GM12878 (cell line): ENCODE measurements at regions not wholly inside any gene's neighbourhood (a gene's known extent, or its start where the extent isn't known, plus 50 kb on each side); places are given as distances from the start of the nearest gene placed in this dataset.

Experiments
- ATAC-seq: fragments of 200-7000 bp; cut with Tn5 transposase; 3 replicates; pipeline ENCODE4 v1.9.1; 2020; ENCODE audit warnings: mild to moderate bottlenecking, moderate library complexity
- BruUV-seq: library from RNA; stranded (reverse); fragments of 400-500 nt; replicated peaks from 2 replicates; lab custom pipeline; 2021; lab: Mats Ljungman, UMichigan
- CTCF ChIA-PET: fragments of 300-600 bp; sonication (Branson Sonifier 250); formaldehyde crosslinking; extraction: SDS; loops from one replicate; lab custom pipeline; 2021; ENCODE audit warnings: inconsistent platforms; lab: Yijun Ruan, JAX
- POLR2A ChIA-PET: fragments of 350-600 bp; formaldehyde crosslinking; extraction: SDS; loops from one replicate; lab custom pipeline; 2021; ENCODE audit warnings: inconsistent platforms; lab: Charles Lee
- RAD21 ChIA-PET: fragments of 300-600 bp; sonication (Branson Sonifier 250); formaldehyde crosslinking; loops from one replicate; lab custom pipeline; 2023; ENCODE audit warnings: antibody characterized with exemption; ENCODE audit not compliant: unreplicated experiment; lab: Charles Lee
- SMC1A ChIA-PET: fragments of 300-600 bp; sonication (Branson Sonifier 250); formaldehyde crosslinking; loops from one replicate; lab custom pipeline; 2023; ENCODE audit not compliant: unreplicated experiment, uncharacterized antibody; lab: Charles Lee
- DNase-seq: peaks from one replicate; pipeline ENCODE4 v3.0.0-alpha.2; 2011; ENCODE audit warnings: low read depth, low spot score
- FAIRE-seq: peaks from 3 replicates; lab custom pipeline; 2011; peaks lifted over from hg19 to GRCh38; lab: Jason Lieb, UNC
- H2AFZ ChIP-seq: 2 replicates; pipeline ENCODE4 v1.6.0; 2011; ENCODE audit warnings: low read depth, low read length, control low read depth; ENCODE audit not compliant: control insufficient read depth
- H3K27ac ChIP-seq: 2 replicates; pipeline ENCODE4 v1.5.1; 2011; ENCODE audit warnings: control low read depth; ENCODE audit not compliant: control insufficient read depth, insufficient read depth
- H3K27me3 ChIP-seq, 2 experiments: replicated peaks in 1 of 2; 2 replicates each; pipeline versions ENCODE4 v1.6.0 to v1.6.1; 2011; ENCODE audit warnings: low read length in 1 of 2; ENCODE audit not compliant: control insufficient read depth in 2 of 2, insufficient read depth in 2 of 2
- H3K36me3 ChIP-seq, 2 experiments: 2 replicates each; pipeline ENCODE4 v1.5.1; 2011; ENCODE audit warnings: low read length in 1 of 2; ENCODE audit not compliant: control insufficient read depth in 2 of 2, insufficient read depth in 2 of 2
- H3K4me1 ChIP-seq: 2 replicates; pipeline ENCODE4 v1.6.1; 2011; ENCODE audit warnings: mild to moderate bottlenecking, low read length, moderate library complexity, mixed read lengths; ENCODE audit not compliant: control insufficient read depth, insufficient read depth
- H3K4me2 ChIP-seq: 2 replicates; pipeline ENCODE4 v1.6.0; 2011; ENCODE audit warnings: control low read depth; ENCODE audit not compliant: control insufficient read depth, insufficient read depth
- H3K4me3 ChIP-seq: fragments of 200-600 bp; sonication (generic); 2 replicates; pipeline ENCODE4 v1.5.1; 2016
- H3K79me2 ChIP-seq: 2 replicates; pipeline ENCODE4 v1.6.0; 2011; ENCODE audit warnings: low read length; ENCODE audit not compliant: control insufficient read depth, insufficient read depth
- H3K9ac ChIP-seq: 2 replicates; pipeline ENCODE4 v1.8.0; 2011; ENCODE audit warnings: low read length, control low read depth, mixed read lengths; ENCODE audit not compliant: control insufficient read depth, insufficient read depth
- H3K9me3 ChIP-seq: replicated peaks from 3 replicates; pipeline ENCODE4 v1.5.1; 2011; ENCODE audit warnings: mild to moderate bottlenecking, low read length; ENCODE audit not compliant: control insufficient read depth, insufficient read depth
- H4K20me1 ChIP-seq: 2 replicates; pipeline ENCODE4 v1.6.0; 2011; ENCODE audit not compliant: control insufficient read depth, insufficient read depth
- EZH2 ChIP-seq: IDR thresholded peaks from 2 replicates; pipeline ENCODE4 v1.6.1; 2012; ENCODE audit warnings: low read depth, mild to moderate bottlenecking, control low read depth, inconsistent platforms, low read length, borderline replicate concordance; ENCODE audit not compliant: control insufficient read depth
- MYC ChIP-seq: IDR thresholded peaks from 2 replicates; pipeline ENCODE4 v1.6.1; 2011; ENCODE audit warnings: mild to moderate bottlenecking, low read length, moderate library complexity, inconsistent platforms; ENCODE audit not compliant: insufficient read depth, insufficient replicate concordance, insufficient read length, severe bottlenecking
- POLR2A ChIP-seq: IDR thresholded peaks from 2 replicates; pipeline ENCODE4 v1.6.1; 2011; ENCODE audit warnings: low read depth, mild to moderate bottlenecking, low read length
- SMC3 ChIP-seq: IDR thresholded peaks from 2 replicates; pipeline ENCODE4 v1.6.1; 2011; ENCODE audit warnings: low read length, improper control_type of control experiment, borderline replicate concordance
- TAF1 ChIP-seq: IDR thresholded peaks from 2 replicates; pipeline ENCODE4 v1.6.1; 2011; ENCODE audit warnings: mild to moderate bottlenecking, low read depth, low read length, borderline replicate concordance
- USF1 ChIP-seq: IDR thresholded peaks from 2 replicates; pipeline ENCODE4 v1.6.1; 2011; ENCODE audit warnings: borderline replicate concordance, low read depth, mild to moderate bottlenecking, moderate library complexity, mixed read lengths, low read length; ENCODE audit not compliant: insufficient read depth; ENCODE audit errors: extremely low read length
- WGBS: methylation state at CpG from one replicate; pipeline ENCODE4 v1.1.6; 2016; ENCODE audit warnings: low lambda C conversion rate; ENCODE audit not compliant: insufficient replicate concordance, insufficient coverage; ENCODE audit errors: missing lambda C conversion rate; 5-methylcytosine and 5-hydroxymethylcytosine counted together
- in situ Hi-C: fragments of 300-500 bp; cut with MboI; formaldehyde crosslinking; loops from 9 replicates; pipeline ENCODE4 v1.14.3; 2018; ENCODE audit warnings: mixed read lengths
- intact Hi-C: fragments of 100-400 bp; cut with micrococcal nuclease; formaldehyde crosslinking; loops from one replicate; pipeline ENCODE4 v1.14.2; 2022; ENCODE audit not compliant: unreplicated experiment

GRCh38 chr2:20539133-20539719 lies 92.4 kb downstream of the RHOB start:
- WGBS, result 88% methylated on average over 6 of the region's 6 CpGs
- no peaks in the 10 kb centered on the region; a peak in 2 of 4 replicates for H3K27me3 ChIP-seq
- FAIRE-seq (no peak), ATAC-seq (no peak), DNase-seq (no peak)
- ChIA-PET RAD21 (interaction anchor here (1.2 kb wide), 1 partner anchor 95 kb away, joined by 3 read pairs; no protein-coding TSS in a partner anchor), POLR2A (interaction anchor here (1.4 kb wide), 1 partner anchor 14 kb away, joined by 3 read pairs; no protein-coding TSS in a partner anchor), CTCF (interaction anchor here (1.5 to 1.6 kb wide), 2 partner anchors 13 to 127 kb away, joined by 3 to 4 read pairs; no protein-coding TSS in a partner anchor), SMC1A (interaction anchor here (3.6 kb wide), 1 partner anchor 14 kb away, joined by 10 read pairs; no protein-coding TSS in a partner anchor)
- TF ChIP-seq USF1, result no peak
- no peak for TF ChIP-seq SMC3
- TF ChIP-seq EZH2, result no peak
- TF ChIP-seq MYC, result no peak
- no peak for TF ChIP-seq POLR2A
- no peak for TF ChIP-seq TAF1
- no peak overlapping the region for H3K9ac ChIP-seq
- no peak overlapping the region for H3K4me3 ChIP-seq
- no peaks in the 10 kb centered on the region for H3K9me3 ChIP-seq
- no peaks in the 10 kb centered on the region for H3K79me2 ChIP-seq
- no peak overlapping the region for H2AFZ ChIP-seq
- no peaks in the 10 kb centered on the region for H4K20me1 ChIP-seq
- no TSS peak for BruUV-seq
- intact Hi-C loops (no loop called here), in situ Hi-C loops (no loop called here)
- no peak overlapping the region for H3K27ac ChIP-seq
- no peaks in the 10 kb centered on the region for H3K4me1 ChIP-seq
- H3K36me3 ChIP-seq, result no peaks in the 10 kb centered on the region
- no peak overlapping the region for H3K4me2 ChIP-seq
